PC-9 (cell line): ENCODE measurements at regions not wholly inside any gene's neighbourhood (a gene's known extent, or its start where the extent isn't known, plus 50 kb on each side); places are given as distances from the start of the nearest gene placed in this dataset.

Experiments used
- BruUV-seq: library from RNA; stranded (reverse); fragments of 400-500 nt; replicated peaks from 2 replicates; lab custom pipeline; 2021; lab: Mats Ljungman, UMichigan
- CTCF ChIA-PET: fragments of 300-600 bp; sonication (Branson Sonifier 250); formaldehyde crosslinking; loops from one replicate; lab custom pipeline; 2022; ENCODE audit warnings: antibody characterized with exemption; lab: Charles Lee
- POLR2A ChIA-PET: fragments of 300-600 bp; sonication (Branson Sonifier 250); formaldehyde crosslinking; loops from one replicate; lab custom pipeline; 2022; ENCODE audit warnings: antibody characterized with exemption; ENCODE audit not compliant: unreplicated experiment; lab: Charles Lee
- DNase-seq, 2 experiments: peaks; one replicate each; pipeline versions ENCODE4 v3.0.0 to v3.0.0-alpha.2; 2015 to 2022; ENCODE audit warnings: mixed read lengths in 1 of 2
- H2AFZ ChIP-seq: fragments of 200-600 bp; sonication (generic); 2 replicates; pipeline ENCODE4 v1.8.1; 2017; ENCODE audit warnings: antibody characterized with exemption
- H3F3A ChIP-seq: fragments of 200-600 bp; sonication (generic); 2 replicates; pipeline ENCODE4 v1.8.1; 2017; ENCODE audit warnings: antibody characterized with exemption, mild to moderate bottlenecking, low read depth; ENCODE audit not compliant: insufficient read depth
- H3K27ac ChIP-seq: fragments of 200-600 bp; sonication (generic); 2 replicates; pipeline ENCODE4 v1.6.1; 2016; ENCODE audit warnings: mixed run types
- H3K27me3 ChIP-seq: fragments of 200-600 bp; sonication (generic); 2 replicates; pipeline ENCODE4 v1.6.1; 2016; ENCODE audit warnings: low read depth, mixed run types; ENCODE audit not compliant: insufficient read depth
- H3K36me3 ChIP-seq: fragments of 200-600 bp; sonication (generic); 2 replicates; pipeline ENCODE4 v1.6.1; 2016; ENCODE audit warnings: low read depth, mixed run types
- H3K4me1 ChIP-seq: fragments of 200-600 bp; sonication (generic); replicated peaks from 2 replicates; pipeline ENCODE4 v1.6.1; 2016; ENCODE audit warnings: mixed run types; ENCODE audit not compliant: insufficient read depth
- H3K4me2 ChIP-seq: fragments of 200-600 bp; sonication (generic); 2 replicates; pipeline ENCODE4 v1.6.1; 2017; ENCODE audit warnings: mixed run types
- H3K4me3 ChIP-seq: fragments of 200-600 bp; sonication (generic); 2 replicates; pipeline ENCODE4 v1.6.1; 2016; ENCODE audit warnings: mixed run types
- H3K79me2 ChIP-seq: fragments of 200-600 bp; sonication (generic); 2 replicates; pipeline ENCODE4 v1.6.1; 2017; ENCODE audit warnings: low read depth, mixed run types
- H3K9me2 ChIP-seq: fragments of 200-600 bp; sonication (generic); 2 replicates; pipeline ENCODE4 v1.8.1; 2017; ENCODE audit warnings: mild to moderate bottlenecking; ENCODE audit not compliant: insufficient read depth
- H3K9me3 ChIP-seq: fragments of 200-600 bp; sonication (generic); 2 replicates; pipeline ENCODE4 v1.8.1; 2016; ENCODE audit warnings: low read depth; ENCODE audit not compliant: insufficient read depth
- H4K20me1 ChIP-seq: fragments of 200-600 bp; sonication (generic); 2 replicates; pipeline ENCODE4 v1.8.1; 2017; ENCODE audit not compliant: insufficient read depth
- CTCF ChIP-seq: fragments of 200-600 bp; sonication (generic); conservative IDR thresholded peaks from 2 replicates; pipeline ENCODE4 v1.6.1; 2017; ENCODE audit warnings: mixed run types, antibody characterized with exemption, mild to moderate bottlenecking, moderate library complexity
- EZH2 ChIP-seq: fragments of 200-600 bp; sonication (generic); IDR thresholded peaks from 2 replicates; pipeline ENCODE4 v1.8.0; 2017; ENCODE audit warnings: antibody characterized with exemption, low read depth
- intact Hi-C: fragments of 100-400 bp; cut with micrococcal nuclease; formaldehyde crosslinking; loops from one replicate; pipeline ENCODE4 v1.10.0; 2022; ENCODE audit not compliant: unreplicated experiment

GRCh38 chr6:1131285-1132079, 180.4 kb upstream of the FOXQ1 start:
- intact Hi-C loops: no loop called here
- no peaks in the 10 kb centered on the region for H3K4me1 ChIP-seq
- no peak overlapping the region for H3K27ac ChIP-seq
- BruUV-seq: no TSS peak
- no peaks in the 10 kb centered on the region for H3K9me2 ChIP-seq
- no peak for DNase-seq
- no peaks in the 10 kb centered on the region for H3K79me2 ChIP-seq
- no peaks in the 10 kb centered on the region for H3K27me3 ChIP-seq
- H3F3A ChIP-seq: no peaks in the 10 kb centered on the region
- no peak for TF ChIP-seq EZH2
- TF ChIP-seq CTCF: no peak
- ChIA-PET CTCF (no interaction called here), POLR2A (no interaction called here)
- no peaks in the 10 kb centered on the region for H4K20me1 ChIP-seq
- H3K4me2 ChIP-seq: no peak overlapping the region
- no peak overlapping the region for H3K4me3 ChIP-seq
- no peaks in the 10 kb centered on the region for H3K9me3 ChIP-seq
- H2AFZ ChIP-seq: no peak overlapping the region
- no peaks in the 10 kb centered on the region for H3K36me3 ChIP-seq

GRCh38 chr6:1130709-1131108, 181.2 kb upstream of the FOXQ1 start:
- no peak overlapping the region for H3K4me3 ChIP-seq

GRCh38 chr6:1129131-1129530, 182.8 kb upstream of the FOXQ1 start:
- H3K27ac ChIP-seq: no peak overlapping the region
- ChIA-PET POLR2A (no interaction called here), CTCF (no interaction called here)
- no peak for TF ChIP-seq EZH2
- TF ChIP-seq CTCF: no peak
- H4K20me1 ChIP-seq: no peaks in the 10 kb centered on the region
- H3K4me2 ChIP-seq: no peak overlapping the region
- H3K9me3 ChIP-seq: no peaks in the 10 kb centered on the region
- no peaks in the 10 kb centered on the region for H3K79me2 ChIP-seq
- no TSS peak for BruUV-seq
- H3K4me3 ChIP-seq: no peak overlapping the region
- intact Hi-C loops: no loop called here
- no peaks in the 10 kb centered on the region for H3F3A ChIP-seq
- no peaks in the 10 kb centered on the region for H3K9me2 ChIP-seq
- no peaks in the 10 kb centered on the region for H3K27me3 ChIP-seq
- DNase-seq: no peak
- no peaks in the 10 kb centered on the region for H3K36me3 ChIP-seq
- H2AFZ ChIP-seq: no peak overlapping the region
- H3K4me1 ChIP-seq: no peaks in the 10 kb centered on the region

More at GRCh38 chr6:1130709-1131108, 181.2 kb upstream of the FOXQ1 start:
- BruUV-seq: no TSS peak
- Histone ChIP-seq H3K27me3 (no peaks in the 10 kb centered on the region), H4K20me1 (no peaks in the 10 kb centered on the region), H2AFZ (no peak overlapping the region), H3K27ac (no peak overlapping the region), H3K4me1 (no peaks in the 10 kb centered on the region), H3K9me3 (no peaks in the 10 kb centered on the region), H3K4me2 (no peak overlapping the region), H3F3A (no peaks in the 10 kb centered on the region), H3K79me2 (no peaks in the 10 kb centered on the region), H3K36me3 (no peaks in the 10 kb centered on the region), H3K9me2 (no peaks in the 10 kb centered on the region)
- DNase-seq: no peak
- intact Hi-C loops: no loop called here
- TF ChIP-seq CTCF (no peak), EZH2 (no peak)
- POLR2A ChIA-PET: no interaction called here
- CTCF ChIA-PET: no interaction called here
